GM19455 (cell line): ENCODE measurements at regions not wholly inside any gene's neighbourhood (a gene's known extent, or its start where the extent isn't known, plus 50 kb on each side); places are given as distances from the start of the nearest gene placed in this dataset.
A peak's percentile ranks its signal among the peaks of the same experiment; 100 is the strongest.
"Not testable (repeated sequence)": the region's sequence is repeated elsewhere in the genome, so short reads cannot be mapped to it uniquely, and the experiment has no call there.

Experiments
- ATAC-seq: cut with Tn5 transposase; IDR thresholded peaks from one replicate; pipeline ENCODE4 v1.9.1; 2021; ENCODE audit not compliant: unreplicated experiment

DNA sequence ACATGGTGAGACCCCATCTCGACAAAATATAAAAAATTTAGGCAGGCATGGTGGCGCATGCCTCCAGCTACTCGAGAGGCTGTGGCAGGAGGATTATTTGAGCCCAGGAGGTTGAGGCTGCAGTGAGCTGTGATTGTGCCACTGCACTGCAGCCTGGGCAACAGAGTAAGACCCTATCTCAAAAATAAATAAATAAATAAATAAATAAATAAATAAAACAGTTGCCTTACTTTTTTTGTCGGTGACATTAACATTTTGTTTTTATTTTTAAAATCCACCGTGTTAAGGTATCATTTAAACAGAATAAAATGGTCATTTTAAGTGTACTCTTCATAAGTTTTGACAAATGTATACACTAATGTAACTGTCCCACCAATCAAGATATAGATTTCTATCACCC lies 57.0 kb downstream of the RASL11A start:
- no peak for ATAC-seq

DNA sequence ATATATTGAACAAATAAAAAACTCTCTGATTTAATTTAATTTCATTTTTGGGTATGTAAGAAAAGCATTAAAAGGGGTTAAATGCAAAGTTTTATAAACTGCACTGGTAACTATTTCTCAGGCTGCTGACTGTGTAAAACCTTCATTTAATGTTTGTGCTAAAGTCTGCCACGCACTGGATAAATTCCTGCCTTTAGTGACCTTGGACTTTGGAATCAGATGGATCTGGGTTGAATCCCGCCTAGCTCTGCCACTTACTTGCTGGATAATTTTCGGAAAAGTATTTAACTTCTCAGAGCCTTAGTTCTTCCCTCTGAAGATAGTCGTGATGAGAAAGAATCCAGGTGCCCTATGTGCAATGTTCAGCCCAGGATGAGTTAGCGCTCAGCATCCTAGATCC lies 58.6 kb downstream of the RASL11A start:
- no peak for ATAC-seq

DNA sequence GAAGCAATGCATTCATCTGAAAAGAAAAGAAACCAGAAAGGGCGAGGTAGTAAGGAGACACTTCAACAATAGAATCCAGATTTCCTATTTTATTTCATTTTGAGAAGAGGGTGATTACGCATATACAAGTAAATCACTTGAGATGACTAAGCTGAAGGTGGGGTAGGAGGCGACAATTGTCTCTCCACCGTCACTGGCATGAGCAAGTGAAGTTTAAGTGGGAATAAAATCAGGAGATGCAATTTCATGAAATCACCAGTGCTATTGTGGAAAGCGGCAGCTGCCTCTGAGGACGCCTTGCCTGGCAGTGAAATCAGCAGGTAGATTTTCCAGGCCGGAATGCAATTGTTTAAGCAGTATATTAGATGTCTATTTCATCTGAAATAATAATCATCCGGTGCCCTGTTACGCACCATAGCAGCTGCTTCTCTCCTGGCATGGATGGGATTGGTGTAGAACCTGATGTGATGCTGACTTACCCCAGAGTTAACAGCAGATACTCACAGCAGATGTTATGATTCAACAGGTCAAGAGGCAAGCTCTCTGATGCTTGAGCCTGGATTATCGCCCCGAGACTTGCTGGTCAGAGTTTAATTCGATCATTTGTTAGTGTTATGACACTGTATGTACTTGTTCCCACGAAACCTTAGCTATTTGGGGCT lies 64.3 kb downstream of the RASL11A start:
- ATAC-seq: no peak

DNA sequence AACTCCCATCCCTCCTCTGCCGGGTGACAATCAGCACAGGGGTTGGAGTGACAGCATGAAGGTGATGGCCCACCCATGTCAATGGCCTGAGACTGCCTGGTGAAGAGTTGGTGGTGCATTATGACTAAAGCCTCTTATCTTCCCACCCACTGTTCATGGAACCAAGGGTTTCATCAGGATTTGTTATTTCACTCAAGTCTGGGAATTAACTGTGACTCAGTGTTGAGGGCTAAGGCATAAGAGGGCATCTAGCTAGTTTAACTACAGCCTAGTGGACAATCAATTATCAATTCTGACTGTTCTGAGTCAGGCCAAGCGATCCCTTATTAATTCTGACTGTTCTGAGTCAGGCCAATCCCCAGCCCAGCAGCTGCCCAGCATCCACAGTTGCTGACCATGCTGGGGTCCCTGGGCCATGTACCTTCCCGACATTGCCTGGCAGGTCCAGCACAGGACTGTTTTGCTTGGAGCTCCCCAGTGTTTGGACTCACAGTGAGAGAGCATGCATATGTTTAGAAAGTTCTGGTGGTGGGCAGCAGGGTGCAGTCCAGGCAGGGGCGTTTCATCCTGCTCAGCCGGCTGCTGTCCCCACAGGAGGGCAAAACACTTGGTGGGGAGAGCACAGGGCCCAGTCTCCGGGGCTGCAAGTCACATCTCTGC lies 65.5 kb downstream of the RASL11A start:
- ATAC-seq: no peak

DNA sequence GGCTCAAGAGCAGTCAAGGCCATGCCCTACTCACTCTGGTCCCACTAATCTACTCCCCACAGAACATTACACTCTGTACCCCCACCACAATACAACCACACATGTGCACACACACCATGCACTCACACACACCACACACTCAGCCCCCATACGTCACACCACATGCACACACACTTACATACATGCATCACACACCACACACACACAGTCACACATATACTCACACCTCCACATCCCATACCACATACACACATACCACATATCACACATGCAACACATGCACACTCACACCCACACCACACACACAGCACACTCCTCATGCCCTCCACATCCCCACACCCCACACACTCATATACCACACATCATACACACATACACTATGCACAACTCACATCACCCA lies 67.6 kb downstream of the RASL11A start:
- no peak for ATAC-seq

DNA sequence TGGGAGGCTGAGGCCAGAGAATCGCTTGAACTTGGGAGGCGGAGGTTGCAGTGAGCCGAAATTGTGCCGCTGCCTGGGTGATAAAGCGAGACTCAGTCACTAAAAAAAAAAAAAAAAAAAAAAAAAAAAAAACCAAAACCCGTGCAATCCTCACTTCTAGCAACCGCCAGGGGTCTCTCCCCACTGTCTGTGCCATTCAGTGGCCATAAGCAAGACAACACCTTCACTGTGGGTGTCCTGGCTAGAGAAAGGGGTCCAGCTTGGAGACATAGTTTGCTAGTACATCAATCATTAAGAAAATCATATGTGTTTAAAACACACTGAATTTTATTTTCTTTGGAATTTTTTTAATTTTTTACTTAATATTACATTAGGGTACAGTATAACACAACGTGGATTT lies 68.2 kb downstream of the RASL11A start:
- ATAC-seq: peak; percentile 55

DNA sequence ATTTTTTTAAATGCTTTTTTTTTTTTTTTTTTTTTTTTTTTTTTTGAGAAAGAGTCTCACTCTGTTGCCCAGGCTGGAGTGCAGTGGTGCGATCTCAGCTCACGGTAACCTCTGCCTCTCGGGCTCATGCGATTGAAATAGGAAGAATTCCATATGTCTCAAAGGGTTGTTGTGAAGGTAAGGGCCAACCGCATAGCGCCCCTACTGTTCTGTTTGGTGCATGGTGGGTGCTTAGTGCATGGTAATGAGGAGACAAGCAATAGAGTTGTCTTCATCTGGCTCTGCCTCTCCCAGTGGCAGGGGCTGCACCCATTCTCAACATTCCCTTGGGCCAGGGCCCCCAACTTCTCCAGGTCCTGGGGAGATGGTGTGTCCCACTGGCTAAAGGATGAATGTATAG lies 68.7 kb downstream of the RASL11A start:
- peak; percentile 72 for ATAC-seq

DNA sequence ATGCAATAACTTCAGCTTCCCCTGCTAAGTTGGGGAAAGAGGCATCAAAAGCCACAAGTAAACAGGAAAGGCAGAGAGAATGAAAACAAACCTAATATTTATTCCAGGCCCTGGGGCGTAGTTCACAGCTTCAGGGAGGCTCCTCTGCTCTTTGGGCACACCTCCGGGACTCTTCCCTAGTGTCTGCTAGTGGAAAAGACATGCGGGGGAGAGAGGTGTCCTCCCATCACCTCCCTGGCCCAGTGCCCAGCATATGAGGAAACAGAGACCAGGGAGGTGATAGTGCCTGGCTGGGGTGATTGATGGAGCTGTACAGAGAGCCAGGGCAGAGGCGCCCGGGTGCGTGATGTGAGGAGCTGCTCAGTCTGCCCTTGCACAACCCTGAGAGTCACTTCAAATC lies 71.0 kb downstream of the RASL11A start:
- no peak for ATAC-seq

DNA sequence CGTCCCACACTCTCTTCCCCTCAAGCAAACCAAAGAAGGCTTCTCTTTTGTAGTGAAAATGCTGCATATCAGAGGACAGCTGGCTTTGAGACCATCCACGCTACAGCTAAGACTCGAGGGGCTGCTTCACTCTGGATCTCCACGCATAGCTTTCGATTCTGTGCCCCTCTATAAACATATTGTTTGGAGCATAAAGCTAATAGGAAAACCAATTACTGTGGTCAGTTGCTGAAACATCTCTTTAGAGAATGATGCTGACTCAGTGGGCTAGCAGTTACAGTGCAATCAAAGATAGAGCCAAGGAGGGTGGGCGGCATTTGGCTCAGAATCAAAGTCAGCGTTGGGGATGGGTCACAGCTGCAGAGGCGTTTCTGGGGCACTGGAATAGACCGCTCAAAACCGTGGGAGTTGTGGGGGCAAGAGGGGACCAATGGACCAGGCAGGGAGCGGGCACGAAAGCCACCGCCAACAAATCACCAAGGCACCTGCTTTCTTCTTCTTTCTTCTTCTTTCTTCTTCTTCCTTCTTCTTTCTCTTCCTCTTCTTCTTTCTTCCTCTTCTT lies 76.7 kb downstream of the RASL11A start:
- ATAC-seq: no peak

DNA sequence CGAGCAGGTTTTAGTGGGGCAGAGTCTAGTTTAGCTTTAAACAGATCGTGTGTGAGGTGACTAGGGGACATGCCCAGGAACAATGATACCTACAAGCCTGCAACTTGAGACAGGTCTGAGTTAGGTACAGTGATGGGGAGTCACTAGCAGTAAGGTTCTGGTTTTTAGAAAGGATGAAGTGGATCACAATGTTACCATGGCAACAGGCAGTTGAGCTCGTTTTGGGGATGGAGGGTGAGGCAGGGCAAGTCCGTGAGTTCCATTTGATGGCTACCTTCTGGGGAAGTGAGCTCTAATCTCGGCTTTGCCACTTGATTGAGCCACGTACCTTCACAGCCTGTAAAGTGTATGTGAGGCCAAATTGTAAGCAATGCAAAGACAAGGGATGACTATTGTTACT lies 76.0 kb upstream of the GTF3A start:
- no peak for ATAC-seq

DNA sequence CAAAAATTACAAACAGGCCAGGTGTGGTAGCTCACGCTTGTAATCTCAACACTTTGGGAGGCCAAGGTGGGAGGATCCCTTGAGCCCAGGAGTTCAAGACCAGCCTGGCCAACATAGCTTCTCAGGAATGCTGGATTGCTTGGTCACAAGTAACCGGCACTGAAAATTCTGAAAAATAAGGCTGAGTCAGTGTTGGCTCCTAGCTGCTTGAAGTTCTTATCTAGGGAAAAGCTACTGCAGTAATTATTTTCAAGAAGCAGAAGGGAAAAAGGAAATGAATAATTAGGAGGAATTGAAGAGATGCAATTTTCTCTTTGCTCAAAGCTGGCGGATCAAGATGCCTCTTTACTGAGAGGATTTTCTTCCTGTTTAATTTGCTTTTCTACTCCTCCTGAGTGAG lies 75.0 kb upstream of the GTF3A start:
- ATAC-seq: no peak

DNA sequence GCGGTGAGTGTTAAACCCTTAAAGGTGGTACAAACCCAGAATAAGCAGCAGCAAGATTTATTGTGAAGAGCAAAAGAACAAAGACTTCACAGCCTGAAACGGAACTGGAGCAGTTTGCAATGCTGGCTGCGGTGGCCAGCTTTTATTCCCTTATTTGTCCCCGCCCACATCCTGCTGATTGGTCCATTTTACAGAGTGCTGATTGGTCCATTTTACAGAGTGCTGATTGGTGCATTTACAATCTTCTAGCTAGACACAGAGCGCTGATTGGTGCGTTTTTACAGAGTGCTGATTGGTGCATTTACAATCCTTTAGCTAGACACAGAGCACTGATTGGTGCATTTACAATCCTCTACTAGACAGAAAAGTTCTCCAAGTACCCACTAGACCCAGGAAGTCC lies 73.6 kb upstream of the GTF3A start:
- ATAC-seq: not testable (repeated sequence)

DNA sequence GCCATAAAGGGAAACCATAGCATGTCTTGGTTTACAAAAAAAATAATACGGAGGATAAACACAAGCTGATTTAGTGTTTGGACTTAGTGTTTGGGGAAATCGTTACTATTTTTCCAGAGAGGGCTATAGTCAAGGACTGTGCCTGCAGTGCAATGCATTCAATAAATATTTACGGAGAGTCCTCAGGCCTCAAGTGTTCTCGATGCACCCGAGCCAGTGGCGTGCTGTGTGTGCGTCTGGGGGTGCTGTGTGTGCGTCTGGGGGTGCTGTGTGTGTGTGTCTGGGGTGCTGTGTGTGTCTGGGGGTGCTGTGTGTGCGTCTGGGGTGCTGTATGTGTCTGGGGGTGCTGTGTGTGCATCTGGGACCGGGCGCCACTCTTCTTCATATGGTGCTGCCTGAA lies 71.7 kb upstream of the GTF3A start:
- ATAC-seq: peak; percentile 12

DNA sequence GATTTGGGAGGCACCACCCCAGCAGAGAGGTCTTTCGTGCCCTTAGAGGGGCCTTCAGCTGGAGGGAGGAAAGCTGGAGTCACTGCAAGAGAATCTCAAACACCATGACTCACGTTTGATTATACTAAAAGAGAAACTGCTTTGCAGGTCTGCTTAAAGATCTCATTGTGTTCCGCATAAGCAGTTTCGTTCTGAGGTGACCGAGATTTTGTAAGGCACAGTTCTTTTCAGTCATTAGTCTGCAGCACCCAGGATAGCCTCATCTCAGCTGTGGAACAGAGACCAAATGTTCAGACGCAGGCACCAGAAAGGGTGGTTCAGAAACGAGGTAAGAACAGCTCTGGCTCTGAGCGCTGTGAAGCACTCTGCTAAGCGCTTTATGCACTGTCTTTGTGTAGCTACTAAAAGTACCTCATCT lies 71.2 kb upstream of the GTF3A start:
- ATAC-seq: peak; percentile 99

DNA sequence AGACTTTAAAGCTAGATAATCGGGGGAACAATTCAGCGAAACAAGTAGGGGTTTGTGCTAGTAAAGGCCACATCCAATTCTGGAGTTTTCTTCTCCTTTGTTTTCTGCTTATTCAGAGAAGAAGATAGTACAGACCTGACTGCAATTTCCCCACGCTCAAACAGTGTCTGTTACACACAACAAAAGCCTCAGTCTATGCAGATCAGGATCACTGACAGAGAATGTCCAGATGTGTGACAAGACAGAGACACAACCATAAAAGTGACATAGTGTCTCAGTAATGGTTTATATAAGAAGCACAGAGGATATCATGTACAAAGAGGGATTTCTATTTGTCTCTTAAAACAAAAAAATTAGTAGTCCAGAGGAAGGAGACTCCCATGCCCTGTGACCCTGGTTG lies 70.7 kb upstream of the GTF3A start:
- ATAC-seq: no peak

DNA sequence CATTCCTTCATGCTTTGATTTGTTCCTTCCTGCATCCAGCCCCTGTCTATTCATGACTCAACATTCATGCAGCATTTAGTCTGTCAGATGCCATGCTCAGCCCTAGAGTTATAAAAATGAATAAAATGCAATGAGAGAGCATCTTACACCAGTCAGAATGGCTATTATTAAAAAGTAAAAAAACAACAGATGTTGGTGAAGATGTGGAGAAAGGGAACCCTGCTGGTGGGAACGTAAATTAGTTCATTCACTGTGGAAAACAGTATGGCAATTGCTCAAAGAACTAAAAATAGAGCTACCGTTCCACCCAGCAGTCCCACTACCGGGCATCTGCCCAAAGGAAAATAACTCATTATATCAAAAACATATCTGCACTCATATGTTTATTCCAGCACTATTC lies 70.0 kb upstream of the GTF3A start:
- ATAC-seq: no peak

DNA sequence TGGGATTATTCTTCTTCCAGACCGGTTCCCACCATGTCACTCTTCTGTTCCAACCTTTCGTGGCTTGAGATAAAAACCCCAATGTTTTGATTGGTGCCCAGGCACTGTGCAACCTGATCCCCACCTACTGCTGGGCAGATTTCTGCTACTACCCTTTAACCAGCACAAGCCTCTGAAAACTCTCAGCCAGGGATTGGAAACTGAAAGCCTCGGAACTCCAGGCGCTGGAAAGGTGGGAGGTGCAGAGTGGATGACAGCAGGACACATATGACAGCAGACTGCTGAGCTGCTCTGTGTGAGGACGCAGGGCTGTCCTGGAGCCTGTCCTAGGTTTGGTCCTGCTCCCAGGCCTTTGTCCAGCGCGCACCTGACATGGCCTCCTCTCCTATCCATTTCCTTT lies 68.5 kb upstream of the GTF3A start:
- no peak for ATAC-seq

DNA sequence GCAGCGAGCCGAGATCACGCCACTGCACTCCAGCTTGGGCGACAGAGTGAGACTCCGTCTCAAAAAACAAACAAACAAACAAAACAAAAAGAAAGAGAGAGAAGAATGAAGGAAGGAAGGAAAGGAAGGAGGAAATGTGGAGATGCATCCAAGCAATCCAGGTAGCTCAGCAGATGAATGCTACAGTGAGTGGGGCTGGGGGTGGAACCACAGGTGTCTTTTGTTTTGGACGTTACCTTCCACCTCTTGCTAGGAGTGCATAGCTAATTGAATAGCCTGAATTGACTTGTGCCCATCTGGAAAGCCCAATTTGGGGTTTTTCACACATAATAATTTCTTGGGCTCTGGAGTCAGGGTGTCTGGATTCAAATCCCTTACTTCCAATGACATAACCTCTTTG lies 66.0 kb upstream of the GTF3A start:
- ATAC-seq: no peak

DNA sequence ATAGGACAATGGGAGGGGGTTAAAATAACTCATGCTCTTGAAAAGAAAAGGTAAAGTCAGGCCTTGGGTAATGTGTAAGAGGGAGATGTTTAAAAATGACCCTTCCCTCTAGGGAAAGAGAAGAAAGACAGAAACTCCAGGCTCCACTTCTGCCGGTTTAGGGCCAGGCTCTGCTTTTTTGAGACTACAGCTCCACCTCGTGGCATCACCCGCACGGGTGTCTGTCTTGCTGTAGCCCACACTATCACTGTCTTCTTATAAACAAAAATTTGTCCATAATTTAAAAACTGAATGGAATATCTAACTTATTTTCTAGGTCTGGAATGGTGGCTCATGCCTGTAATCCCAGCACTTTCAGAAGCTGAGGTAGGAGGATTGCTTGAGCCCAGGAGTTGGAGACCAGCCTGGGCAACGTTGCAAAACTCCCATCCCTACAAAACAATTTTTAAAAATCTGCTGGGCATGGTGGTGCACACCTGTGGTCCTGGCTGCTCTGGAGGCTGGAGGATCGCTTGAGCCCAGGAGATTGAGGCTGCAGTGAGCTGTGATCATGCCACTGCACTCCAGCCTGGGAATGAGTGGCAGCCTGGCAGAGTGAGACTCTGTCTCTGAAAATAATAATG lies 65.1 kb upstream of the GTF3A start:
- peak; percentile 61 for ATAC-seq

DNA sequence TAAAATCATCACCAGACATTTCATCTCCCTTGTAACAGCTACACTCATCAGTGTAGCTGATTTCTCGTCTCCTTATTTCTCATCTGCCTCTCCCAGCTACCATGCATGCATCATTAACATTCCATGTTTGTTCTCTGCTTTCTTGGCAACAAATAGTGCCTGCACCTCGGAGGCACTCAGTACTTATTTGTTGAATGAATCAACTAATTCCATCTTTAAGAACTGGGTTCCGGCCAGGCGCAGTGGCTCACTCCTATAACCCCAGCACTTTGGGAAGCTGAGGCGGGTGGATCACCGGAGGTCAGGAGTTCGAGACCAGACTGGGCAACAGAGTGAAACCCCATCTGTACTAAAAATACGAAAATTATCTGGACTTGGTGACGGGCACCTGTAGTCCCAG lies 63.9 kb upstream of the GTF3A start:
- ATAC-seq: no peak

DNA sequence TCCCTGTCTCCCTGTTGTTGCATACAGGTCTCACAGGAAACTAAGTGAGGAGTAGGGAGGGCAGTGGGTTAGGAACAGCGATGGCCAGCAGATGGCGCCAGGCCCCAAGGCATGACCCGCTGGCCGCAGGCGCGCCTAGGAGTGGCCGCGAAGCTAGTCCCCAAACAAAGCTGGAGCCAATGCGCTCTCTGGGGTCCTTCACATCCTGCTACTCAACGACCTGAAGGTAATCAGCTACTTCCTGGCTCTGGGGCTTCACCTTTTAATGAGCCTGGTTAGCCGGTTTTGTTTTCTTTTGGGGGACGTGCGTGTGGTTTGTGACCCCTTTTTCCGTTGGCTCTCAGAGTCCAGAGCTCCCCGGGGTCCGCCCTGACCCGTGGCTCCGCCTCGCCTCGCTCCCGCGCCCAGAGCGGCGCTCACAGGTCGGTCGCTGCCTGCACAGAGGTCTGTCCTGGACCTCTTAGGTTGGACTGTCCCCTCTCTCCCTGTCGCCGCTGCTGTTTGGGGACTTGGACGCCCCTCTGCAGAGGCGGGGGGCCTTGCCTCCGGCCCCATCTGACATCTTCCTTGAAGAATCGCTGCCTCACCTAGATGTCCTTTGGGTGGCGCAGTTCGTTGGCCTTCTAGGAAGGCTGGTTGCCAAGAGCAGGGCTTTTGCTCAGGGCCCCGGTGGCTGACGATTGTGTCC lies 62.2 kb upstream of the GTF3A start:
- peak; percentile 79 for ATAC-seq

DNA sequence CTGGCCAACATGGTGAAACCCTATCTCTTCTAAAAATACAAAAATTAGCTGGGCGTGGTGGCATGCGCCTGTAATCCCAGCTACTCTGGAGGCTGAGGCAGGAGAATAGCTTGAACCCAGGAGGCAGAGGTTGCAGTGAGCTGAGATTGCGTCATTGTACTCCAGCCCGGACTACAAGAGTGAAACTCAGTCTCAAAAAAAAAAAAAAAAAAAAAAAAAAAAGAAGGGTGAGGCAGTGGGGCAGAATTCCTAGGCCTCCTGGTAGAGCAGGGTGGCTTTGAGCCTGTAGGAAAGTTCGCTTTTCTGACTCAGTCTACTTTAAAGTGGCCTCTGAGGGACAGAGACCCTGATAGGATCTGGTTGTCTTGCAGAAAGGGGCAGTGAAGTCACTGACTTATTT lies 60.8 kb upstream of the GTF3A start:
- ATAC-seq: not testable (repeated sequence)
